ENCODE measurements at regions not wholly inside any gene's neighbourhood (a gene's known extent, or its start where the extent isn't known, plus 50 kb on each side); places are given as distances from the start of the nearest gene placed in this dataset.

- TF ChIP-seq CTCF (IDR thresholded peaks at IDR 0.05) = no peak
- TF ChIP-seq POLR2A (IDR thresholded peaks at IDR 0.05) = no peak
These were observed 174.6 kb upstream of the DAPK1 start for GRCh38 chr9:87322840-87323635.

Measured in vagina (tissue), 2 donors.